HG03280 (cell line): ENCODE measurements at regions not wholly inside any gene's neighbourhood (a gene's known extent, or its start where the extent isn't known, plus 50 kb on each side); places are given as distances from the start of the nearest gene placed in this dataset.

Experiments used
- ATAC-seq: cut with Tn5 transposase; IDR thresholded peaks from one replicate; pipeline ENCODE4 v1.9.1; 2021; ENCODE audit warnings: mild to moderate bottlenecking, moderate library complexity; ENCODE audit not compliant: unreplicated experiment

- ATAC-seq: no peak
These were observed 611.7 kb downstream of the STIM2 start for GRCh38 chr4:27472364-27472763.

DNA sequence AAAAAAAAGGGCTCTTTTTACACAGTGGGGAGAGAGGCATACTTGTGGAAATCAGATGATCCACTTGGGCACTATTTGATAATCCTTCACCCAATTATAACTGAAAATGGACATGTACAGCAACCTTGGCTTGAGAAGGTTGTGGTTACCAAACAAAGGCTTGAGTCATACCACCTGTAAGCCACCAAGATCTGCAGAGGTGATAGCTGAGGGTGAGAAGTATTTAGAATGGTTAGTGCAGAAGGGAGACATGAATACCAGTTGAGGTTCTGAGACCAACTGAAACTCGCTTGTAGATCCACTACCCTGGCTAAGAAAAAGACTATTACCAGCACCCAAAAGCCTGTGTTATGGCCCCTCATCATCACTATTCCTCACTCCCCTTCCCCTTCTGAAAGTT, 614.0 kb downstream of the STIM2 start:
- no peak for ATAC-seq

DNA sequence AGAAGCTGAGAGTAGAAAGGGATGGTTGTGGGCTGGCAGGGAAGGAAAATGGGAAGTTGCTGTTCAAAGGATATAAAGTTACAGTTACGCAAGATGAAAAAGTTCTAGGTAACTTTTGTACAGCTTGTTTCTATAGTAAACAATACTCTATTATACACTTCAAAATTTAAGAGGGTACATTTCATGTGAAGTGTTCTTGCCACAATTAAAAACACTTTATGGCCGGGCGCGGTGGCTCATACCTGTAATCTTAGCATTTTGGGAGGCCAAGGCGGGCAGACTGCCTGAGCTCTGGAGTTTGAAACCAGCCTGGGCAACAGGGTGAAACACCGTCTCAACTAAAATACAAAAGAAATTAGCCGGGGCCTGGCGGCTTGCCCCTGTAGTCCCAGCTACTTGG, 623.6 kb downstream of the STIM2 start:
- no peak for ATAC-seq

- no peak for ATAC-seq
These were observed 629.7 kb downstream of the STIM2 start for GRCh38 chr4:27490315-27490714.

DNA sequence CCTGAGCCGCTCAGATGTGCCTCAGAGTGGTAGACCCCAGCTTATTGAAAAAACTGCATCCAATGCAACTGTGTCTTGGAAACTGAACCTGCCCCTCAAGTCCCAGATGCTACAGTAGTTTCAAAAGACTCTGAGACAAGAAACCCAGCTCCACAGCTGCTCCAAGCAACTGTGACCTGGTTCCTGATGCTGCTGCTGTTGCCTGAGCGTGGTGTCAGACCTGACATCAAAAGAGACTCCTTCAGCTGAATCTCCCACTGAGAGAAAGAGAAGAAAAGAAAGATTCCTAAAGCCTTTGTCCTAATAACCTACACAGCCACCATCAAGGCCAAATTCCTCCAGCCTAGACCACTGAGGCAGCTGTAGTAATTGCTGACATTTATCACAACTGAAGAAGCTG, 630.1 kb downstream of the STIM2 start:
- ATAC-seq: no peak

DNA sequence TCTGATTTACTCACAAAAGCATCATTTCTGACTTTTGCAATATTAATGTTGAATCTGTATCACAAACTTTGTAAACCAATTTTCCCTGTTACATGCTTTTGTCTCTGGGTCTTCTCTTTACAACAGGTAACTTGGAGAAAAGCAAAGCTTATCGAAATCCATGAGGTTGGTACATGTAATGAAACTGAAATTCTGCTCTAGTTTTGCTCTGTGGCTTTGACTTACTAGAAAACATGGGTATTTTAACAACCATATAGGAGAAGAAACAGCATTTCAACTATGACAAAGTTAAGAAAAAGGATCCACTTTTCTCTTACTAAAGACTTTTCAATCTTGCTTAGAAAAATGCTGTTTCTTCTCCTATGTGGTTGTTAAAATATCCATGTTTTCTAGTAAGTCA, 645.8 kb downstream of the STIM2 start:
- no peak for ATAC-seq

- no peak for ATAC-seq
These were observed 654.1 kb downstream of the STIM2 start for GRCh38 chr4:27514711-27515110.

DNA sequence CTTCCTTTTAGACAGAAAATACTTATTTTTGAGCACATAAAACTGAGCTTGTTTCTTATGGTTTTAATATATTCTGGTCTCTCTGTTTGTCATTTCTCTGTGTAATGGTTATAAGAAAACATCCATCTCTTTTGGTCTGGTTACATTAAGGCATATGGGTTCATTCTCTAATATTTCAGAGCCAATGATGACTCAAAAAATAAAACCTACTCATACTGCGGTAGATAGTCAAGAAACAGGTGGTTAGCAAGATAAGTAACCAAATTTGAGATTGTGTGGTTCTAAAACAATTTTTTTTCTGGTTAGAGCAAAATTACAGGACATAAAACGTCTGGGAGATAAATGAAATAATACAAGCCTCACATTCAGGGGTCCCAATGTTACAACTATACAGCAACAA, 654.5 kb downstream of the STIM2 start:
- ATAC-seq: no peak

DNA sequence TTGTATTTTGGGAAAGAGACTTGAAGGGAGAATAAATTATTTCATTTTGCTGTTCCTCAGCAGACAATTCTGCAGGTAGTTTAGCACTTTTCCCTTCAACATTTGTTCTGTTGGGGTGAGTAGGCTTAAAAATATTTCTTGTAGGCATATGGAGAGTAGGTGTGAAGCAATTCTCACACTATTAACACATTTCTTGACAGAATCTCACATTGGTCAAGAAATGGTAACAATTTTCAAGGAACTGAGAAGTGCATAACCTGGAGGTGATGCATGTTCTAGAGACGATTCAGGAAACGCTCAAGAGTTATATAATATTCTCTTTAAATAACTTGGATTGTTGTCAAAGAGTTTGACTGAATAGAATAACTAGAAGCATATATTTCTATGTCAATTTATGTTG, 658.2 kb downstream of the STIM2 start:
- ATAC-seq: no peak

DNA sequence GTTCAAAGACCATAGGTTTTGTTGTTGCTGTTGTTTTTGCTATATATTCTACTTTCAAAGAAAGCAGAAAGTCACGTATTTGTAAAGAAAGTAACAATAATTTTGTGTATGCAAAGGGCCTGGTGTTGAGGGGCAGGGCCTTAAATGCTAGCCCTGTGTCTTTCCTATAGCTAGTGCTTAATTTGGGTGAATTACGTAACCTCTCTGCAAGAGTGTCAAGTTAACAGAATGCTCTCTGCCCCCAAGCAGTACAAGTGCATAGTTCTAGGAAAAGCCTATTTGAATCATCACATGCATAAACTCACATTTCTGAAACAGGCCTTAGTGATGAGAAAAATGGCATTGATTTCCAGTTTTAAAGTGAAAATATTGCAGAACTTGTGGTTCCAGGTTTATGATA, 663.6 kb downstream of the STIM2 start:
- no peak for ATAC-seq

GRCh38 chr4:27534488-27534887, 673.8 kb downstream of the STIM2 start:
- no peak for ATAC-seq

DNA sequence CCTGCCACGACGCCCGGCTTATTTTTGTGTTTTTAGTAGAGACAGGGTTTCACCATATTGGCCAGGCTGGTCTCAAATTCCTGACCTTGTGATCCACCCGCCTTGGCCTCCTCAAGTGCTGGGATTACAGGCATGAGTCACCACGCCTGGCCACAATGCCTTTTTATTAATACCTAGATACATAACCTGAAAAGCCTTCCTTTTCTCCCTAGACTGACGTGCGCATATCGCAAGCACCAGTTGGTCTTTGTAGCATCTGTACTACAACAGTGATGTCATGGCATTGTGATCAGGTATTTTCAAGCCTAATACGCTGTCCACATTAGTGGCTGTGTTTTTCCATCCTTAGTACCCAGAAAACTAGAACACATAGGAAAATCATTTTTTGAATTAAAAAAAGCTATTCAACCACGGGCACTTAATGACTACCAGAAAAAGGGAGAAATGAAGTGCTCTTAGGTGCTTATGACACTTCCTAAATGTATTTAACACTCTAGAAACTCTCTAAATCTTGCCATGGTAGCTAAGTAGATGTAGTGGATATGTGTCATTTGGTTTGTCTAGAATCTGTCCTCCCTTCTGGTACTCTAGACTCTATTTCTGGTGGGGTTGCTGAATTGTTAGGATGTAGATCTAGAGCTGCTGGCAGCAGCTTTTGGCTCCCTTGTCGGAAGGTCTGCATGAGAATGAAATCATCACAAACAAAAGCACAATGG, 707.8 kb downstream of the STIM2 start:
- no peak for ATAC-seq

DNA sequence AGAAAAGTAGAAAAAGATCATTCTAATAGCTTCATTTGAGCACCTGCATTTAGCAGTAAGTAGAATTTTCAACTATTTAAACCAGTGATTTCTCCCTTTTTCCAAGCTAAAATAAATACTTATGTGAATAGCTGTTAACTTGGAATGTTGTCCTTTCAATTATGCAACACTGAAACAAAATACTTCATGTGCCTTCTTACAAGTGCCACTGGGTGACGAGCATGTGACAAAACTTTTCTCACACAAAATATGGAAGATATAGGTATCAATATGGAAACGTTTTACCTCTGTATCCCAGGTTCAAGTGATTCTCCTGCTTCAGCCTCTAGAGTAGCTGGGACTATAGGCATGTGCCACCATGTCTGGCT, 708.3 kb downstream of the STIM2 start:
- ATAC-seq: no peak

DNA sequence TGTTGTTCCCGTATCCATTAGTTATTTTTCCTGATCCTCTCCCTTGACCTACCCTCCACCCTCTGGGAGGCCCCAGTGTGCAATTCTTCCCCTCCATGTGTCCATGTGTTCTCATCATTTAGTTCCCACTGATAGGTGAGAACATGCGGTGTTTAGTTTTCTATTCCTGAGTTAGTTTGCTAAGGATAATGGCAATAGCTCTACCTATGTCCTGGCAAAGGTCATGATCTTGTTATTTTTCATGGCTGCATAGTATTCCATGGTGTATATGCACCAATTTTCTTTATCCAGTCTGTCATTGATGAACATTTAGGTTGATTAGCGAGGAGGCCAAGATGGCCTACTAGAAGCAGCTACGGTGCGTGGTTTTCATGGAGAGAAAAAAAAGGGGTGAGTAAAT, 714.1 kb downstream of the STIM2 start:
- ATAC-seq: no peak

DNA sequence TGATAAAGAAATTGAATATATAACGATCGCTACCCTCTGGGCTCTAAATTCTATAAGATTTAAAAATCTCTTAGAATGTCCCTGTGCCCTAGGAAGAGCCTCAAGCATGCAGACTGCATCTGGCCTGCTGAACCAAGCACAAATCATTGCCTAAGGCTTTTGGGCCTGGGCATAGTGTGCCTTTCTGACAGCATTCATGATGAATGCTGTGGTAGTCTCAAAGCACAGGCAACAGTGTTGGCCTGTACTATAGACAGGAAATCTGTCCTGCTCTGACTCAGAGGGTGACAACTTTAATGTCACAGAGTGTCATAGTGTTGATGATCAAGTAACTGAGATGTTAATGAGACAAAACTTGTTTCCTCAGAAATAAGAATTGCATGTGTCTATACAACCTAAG, 717.3 kb downstream of the STIM2 start:
- no peak for ATAC-seq

- no peak for ATAC-seq
These were observed 732.1 kb downstream of the STIM2 start for GRCh38 chr4:27592738-27593137.

- ATAC-seq: no peak
These were observed 734.3 kb downstream of the STIM2 start for GRCh38 chr4:27594922-27595321.

DNA sequence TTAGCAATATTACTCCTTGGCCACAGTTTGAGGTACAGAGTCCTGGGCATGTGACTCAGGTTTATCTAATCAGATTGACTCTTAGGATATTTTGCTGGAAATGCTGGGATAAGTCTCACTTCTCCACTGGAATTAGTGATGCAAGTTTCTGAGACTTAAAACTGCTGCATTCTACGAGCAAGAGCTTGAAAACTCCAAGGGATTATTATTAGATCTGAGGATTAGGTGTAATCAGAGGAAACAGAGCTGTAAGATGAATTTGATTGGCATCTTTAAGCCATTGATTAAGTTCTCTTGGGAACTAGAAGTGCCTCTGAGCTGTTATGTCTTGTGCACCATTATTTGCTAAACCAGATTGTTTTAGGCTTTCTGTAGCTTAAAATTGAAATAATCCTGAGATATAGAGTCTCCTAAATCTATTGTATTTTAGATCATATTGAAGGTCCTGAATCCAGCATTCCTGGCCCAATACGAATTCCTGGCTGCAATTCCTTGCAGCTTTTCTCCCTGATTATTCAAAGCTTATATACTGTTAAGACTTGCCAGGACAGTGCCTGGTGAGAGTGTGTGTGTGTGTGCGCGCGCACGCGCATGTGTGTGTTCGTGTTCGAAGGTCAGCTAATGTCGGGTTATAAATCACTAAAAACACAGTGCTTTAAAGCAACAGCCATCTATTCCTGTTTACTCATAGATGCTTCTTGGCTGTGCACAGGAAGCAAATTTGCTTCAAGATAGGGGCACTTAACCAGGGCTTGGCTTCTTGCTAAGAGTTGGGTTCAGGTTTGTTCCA, 735.1 kb downstream of the STIM2 start:
- no peak for ATAC-seq

GRCh38 chr4:27602172-27602571, 741.5 kb downstream of the STIM2 start:
- ATAC-seq: no peak

DNA sequence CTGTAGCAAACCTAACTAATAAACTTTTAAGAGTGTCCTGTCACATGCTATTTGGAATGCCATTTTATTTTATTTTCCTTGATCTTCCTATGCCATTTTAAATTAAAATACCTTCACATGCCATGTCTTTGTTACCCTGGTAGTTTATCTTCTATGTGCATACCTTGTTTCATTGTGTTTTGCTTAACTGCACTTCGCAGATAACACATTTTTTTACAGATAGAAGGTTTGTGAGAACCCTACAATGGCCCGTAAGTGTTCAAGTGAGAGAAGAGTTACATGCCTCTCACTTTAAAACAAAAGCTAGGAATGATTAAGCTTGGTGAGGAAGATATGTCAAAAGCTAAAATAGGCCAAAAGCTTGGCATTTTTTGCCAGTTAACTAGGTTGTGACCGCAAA, 744.1 kb downstream of the STIM2 start:
- ATAC-seq: no peak

DNA sequence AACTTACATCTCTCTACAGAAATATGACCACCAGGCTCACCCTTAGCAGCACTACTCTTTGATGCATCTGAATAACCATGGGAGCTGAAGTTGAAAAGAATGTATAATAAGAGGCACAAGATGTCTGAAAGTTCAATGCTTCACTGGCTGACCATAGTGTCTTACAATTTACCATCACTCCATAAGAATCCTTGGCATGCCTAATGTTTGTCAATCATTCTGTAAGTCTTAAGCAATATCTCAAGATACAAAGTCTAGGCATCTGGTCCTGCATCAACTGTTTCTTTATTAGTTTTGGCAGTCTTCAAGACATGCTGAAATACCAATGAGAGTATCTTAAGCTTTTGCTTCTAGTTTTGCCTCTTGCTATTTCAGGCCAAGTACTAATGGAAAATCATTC, 755.5 kb downstream of the STIM2 start:
- no peak for ATAC-seq

DNA sequence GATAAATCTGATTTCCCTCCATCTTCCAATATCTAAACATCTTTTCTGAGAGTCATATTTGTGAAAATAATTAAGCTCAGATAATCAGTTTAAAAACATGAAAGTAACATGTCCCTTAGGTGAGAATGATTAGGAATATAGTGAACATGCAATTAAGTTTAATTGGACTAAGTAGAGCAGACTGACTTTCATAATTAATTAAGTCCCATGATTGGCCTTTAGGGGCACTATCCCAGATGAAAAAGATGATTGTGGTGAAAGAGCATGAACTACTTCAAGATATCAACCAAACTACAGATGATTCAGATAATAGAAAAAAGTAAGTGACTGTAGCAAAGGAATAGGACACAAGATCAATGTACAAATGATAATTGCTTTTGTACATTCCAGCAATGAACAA, 758.8 kb downstream of the STIM2 start:
- no peak for ATAC-seq

DNA sequence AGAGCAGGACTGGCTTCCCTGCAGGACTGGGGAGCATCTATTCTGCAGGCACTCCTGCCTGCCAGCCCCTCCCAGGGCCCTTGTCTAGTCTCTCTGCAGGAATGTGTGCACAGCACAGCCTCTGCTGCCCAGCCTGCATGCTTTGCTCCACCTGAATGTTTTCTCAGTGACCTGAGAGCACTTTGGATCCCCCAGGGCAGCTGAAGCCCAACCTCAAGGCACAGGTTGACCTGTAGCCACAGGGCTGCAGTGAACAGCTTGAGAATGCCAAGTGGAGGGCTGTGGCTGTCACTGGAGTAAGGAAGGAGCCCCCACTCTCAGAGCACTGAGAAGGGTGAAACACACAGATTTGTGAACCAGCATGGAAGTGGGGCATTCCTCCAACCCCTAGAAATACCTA, 760.2 kb downstream of the STIM2 start:
- ATAC-seq: no peak
